ENCODE measurements at regions not wholly inside any gene's neighbourhood (a gene's known extent, or its start where the extent isn't known, plus 50 kb on each side); places are given as distances from the start of the nearest gene placed in this dataset.

DNA sequence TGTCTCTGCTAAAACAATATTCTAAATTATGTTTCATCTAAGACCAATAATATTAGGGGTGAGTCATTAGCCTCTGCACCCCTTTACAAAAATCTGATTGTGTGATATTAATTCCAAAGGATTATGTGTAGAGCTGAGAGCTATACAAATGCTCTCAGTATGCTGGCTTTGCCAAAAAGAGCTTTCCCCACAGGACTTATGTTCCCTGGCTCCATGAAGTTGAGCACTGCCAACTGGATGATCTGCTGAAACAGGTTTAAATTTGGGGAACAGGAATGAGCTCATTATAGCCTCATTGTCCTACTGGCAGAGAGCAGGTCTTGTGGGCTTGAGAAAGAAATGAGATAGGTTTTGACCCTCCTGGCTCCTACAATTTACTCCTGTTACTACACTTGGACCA lies 347.8 kb upstream of the LMCD1 start:
- Histone ChIP-seq H3K4me3 (ENCODE audit: insufficient read depth, low read depth, low read length) (no peak overlapping the region), H3K36me3 (ENCODE audit: control insufficient read depth, insufficient read depth, low read length) (no peaks in the 10 kb centered on the region), H3K56ac (ENCODE audit: extremely low read depth, insufficient read depth, low read length) (no peak overlapping the region), H2BK120ac (ENCODE audit: low read depth, low read length) (no peak overlapping the region), H3K9me1 (ENCODE audit: insufficient read depth, low read length) (no peaks in the 10 kb centered on the region), H3K4ac (ENCODE audit: low read depth, low read length) (no peak overlapping the region), H3K4me1 (ENCODE audit: control insufficient read depth, insufficient read depth, low read length) (no peaks in the 10 kb centered on the region), H4K8ac (ENCODE audit: low read depth in 2 of 2, low read length in 2 of 2) (no peak overlapping the region), H3K23ac (ENCODE audit: low read depth, low read length) (no peak overlapping the region), H2AK5ac (ENCODE audit: low read depth, low read length) (no peak overlapping the region), H2BK20ac (ENCODE audit: low read depth, low read length) (no peak overlapping the region), H3K18ac (ENCODE audit: low read depth, low read length) (no peak overlapping the region), H4K91ac (ENCODE audit: insufficient read depth, low read depth, low read length) (no peak overlapping the region), H3K4me2 (ENCODE audit: low read depth, low read length) (no peak overlapping the region), H3K9me3 (ENCODE audit: control insufficient read depth, insufficient read depth, low read length) (peaks cover 2% of the 10 kb centered on the region; the same call in 1 of the 2 replicates), H3K27ac (ENCODE audit: insufficient read depth, low read length) (no peak overlapping the region), H2AK9ac (replicated peaks; ENCODE audit: low read depth, low read length, poor library complexity) (no peak overlapping the region), H3K14ac (replicated peaks; ENCODE audit: low read depth, low read length) (no peak overlapping the region), H2BK15ac (ENCODE audit: low read depth, low read length) (no peak overlapping the region), H3K9ac (ENCODE audit: low read depth, low read length) (no peak overlapping the region), H2BK5ac (ENCODE audit: low read depth, low read length, poor library complexity, severe bottlenecking) (no peak overlapping the region), H4K5ac (ENCODE audit: low read depth, low read length) (no peak overlapping the region), H4K20me1 (ENCODE audit: insufficient read depth, low read length) (no peaks in the 10 kb centered on the region), H2AFZ (replicated peaks; ENCODE audit: low read length, poor library complexity) (no peak overlapping the region), H3K27me3 (ENCODE audit: control insufficient read depth, insufficient read depth, low read length) (no peaks in the 10 kb centered on the region), H3K79me1 (ENCODE audit: low read depth in 1 of 2, low read length in 2 of 2) (no peaks in the 10 kb centered on the region)
- TF ChIP-seq BHLHE40 (IDR thresholded peaks at IDR 0.05; ENCODE audit: low read depth, low read length) (no peak), MXI1 (IDR thresholded peaks at IDR 0.05; ENCODE audit: borderline replicate concordance, low read depth, low read length) (no peak)
- in situ Hi-C loops (cut with MboI; ENCODE audit: low sequenced_read_pairs) = no loop called here
- DNase-seq = no peak
- ATAC-seq (ENCODE audit: low read depth) = no peak
- dilution Hi-C loops (cut with HindIII; ENCODE audit: low sequenced_read_pairs, unreplicated experiment) = no loop called here
- BruUV-seq (replicated peaks) = no TSS peak
- CTCF ChIA-PET = no interaction called here
- POLR2A ChIA-PET (ENCODE audit: unreplicated experiment) = no interaction called here
- intact Hi-C loops (cut with micrococcal nuclease) = no loop called here

Measured in IMR-90 (cell line).